NK-92 treated with Interleukin-12 subunit alpha and Interleukin-12 subunit beta, amount 100 ng/mL, for 24 hours (cell line): ENCODE measurements at regions not wholly inside any gene's neighbourhood (a gene's known extent, or its start where the extent isn't known, plus 50 kb on each side); places are given as distances from the start of the nearest gene placed in this dataset.
"Not testable (repeated sequence)": the region's sequence is repeated elsewhere in the genome, so short reads cannot be mapped to it uniquely, and the experiment has no call there.

Experiments
- DNase-seq: peaks from one replicate; lab custom pipeline; 2025; lab: John Stamatoyannopoulos, UW

DNA sequence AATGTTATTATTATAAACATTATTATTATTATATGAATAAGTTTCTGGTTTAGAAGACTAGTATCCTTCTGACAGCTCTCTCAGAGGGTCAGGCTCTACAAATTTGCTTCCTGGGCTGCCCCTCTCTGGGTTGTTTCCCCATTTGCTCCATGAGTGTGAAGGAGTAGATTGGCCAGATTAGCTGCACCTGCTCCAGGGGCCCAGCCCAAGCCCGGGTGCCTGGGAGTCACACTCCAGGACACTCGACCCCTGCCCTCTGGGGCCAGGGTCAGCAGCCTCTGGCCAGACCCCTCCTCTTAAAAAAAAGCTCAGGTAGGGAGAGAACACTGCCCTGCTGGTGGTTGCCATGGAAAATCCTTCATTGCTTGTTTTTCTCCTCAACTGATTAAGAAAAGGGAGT lies 169.0 kb upstream of the FOXD4L5 start:
- not testable (repeated sequence) for DNase-seq

DNA sequence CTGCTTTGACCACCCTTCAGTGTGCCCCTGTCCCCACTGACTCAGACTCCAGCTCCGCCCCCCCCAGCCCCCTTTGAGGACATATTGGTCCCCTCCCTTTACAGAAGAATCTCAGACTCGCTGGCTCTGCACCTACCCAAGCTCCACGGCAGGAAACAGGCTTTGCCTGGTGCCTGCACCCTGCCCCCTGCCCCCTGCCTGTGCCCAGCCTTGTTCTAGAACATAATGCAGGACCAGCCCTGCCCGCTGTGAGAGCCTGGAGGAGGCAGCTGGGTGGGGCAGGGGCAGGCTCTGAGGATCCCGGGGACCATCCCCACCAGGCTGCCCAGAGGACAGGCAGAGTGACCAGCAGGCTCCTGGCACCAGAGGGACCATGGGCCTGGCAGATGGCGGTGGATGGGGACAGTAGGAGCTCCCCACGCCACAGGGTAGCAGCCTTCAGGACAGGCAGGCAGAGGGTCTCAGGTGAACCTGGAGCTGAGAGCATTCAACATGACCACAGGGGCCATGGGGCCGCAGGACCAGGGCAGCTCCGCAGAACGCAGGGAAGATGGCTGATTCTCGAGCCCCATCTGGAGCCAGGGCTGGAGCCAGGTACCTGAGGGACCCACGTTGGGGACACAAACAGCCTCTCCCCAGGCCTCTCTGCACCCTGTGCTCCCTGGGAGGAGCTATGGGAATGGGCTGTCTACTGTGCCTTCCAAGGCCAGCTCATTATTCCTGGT lies 165.0 kb upstream of the FOXD4L5 start:
- not testable (repeated sequence) for DNase-seq

DNA sequence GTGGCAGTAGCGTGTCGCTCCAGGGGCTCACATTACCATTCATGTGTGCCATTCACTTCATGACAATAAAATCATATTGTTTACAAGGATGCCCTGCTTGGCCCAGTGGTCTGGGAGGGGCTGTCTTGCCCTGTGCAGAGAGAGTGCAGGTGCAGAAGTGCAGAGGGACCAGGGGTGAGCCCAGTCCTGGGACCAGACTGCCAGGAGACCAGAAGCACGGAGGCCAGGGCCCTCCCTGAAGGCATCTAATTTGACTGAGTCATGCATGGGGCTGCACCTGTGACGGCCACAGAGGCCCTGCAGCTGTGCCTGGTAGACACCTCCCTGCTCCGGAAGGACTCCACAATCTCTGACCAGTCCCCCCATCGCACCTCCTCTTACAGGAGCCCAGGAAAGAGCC lies 164.4 kb upstream of the FOXD4L5 start:
- no peak for DNase-seq

DNA sequence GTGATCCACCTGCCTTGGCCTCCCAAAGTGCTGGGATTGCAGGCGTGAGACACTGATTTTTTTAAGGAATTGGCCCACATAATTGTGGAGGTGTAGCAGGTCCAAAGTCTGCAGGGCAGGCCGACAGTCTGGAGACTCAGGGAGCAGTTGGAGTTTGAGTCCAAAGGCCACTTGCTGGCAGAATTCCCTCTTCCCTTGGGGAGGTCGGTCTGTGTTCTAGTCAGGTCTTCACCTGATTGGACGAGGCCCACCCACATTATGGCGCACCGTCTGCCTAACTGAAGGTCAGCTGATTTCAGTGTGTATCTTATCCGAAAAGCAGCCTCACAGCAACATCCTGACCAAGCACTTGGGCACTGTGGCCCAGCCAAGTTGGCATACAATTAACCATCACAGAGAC lies 162.1 kb upstream of the FOXD4L5 start:
- not testable (repeated sequence) for DNase-seq

- DNase-seq: not testable (repeated sequence)
These were observed 161.0 kb upstream of the FOXD4L5 start for GRCh38 chr9:65445991-65446390.

GRCh38 chr9:65444943-65445342 lies 159.9 kb upstream of the FOXD4L5 start:
- no peak for DNase-seq

- not testable (repeated sequence) for DNase-seq
These were observed 157.1 kb upstream of the FOXD4L5 start for GRCh38 chr9:65442116-65442515.

DNA sequence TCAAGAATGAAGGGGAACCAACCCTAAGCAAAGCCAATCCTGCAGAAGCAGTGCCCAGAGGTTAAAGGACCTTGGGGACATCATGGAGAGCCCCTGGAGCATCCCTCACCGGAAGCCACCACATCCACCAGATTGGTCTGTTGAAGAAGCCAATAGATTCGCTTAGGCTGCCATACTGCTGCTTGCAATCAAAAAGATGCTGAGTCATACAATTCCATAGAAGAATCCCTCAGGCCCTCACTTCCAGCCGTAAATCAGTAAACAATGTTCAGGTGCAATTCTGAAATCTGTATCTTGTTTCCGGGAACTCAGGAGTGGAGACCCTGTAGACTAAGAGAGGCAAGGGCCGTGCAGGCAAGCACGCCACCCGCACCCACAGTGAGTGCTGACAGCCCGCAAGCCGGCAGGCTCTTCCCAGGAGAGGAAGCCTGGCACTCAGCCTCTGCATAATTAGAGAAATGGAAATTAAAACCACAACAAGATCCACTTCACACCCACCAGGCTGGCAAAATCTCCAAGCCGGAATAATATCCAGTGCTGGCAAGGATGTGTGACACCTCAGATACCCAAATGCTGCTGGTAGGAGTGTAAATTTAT lies 156.4 kb upstream of the FOXD4L5 start:
- DNase-seq: not testable (repeated sequence)

- no peak for DNase-seq
These were observed 152.7 kb upstream of the FOXD4L5 start for GRCh38 chr9:65437724-65438123.

DNA sequence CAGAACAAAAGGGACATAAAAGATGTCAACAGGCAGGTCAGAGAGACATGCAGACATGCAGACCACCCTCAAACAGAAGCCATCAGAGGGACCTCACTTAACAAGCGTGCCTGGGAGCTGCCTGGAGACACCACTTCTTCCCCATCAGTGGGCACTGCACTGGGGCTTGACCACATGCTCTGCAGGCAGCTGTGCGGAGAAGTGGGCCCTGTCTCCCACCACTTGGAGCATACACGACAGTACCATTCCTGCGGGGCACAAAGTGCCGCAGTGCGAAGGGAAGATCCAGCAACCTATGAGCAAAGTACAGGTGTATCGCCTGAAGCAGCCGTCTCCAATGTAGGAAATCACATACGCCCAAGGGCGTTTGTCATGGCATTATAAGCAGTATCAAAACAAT lies 150.5 kb upstream of the FOXD4L5 start:
- DNase-seq: no peak

DNA sequence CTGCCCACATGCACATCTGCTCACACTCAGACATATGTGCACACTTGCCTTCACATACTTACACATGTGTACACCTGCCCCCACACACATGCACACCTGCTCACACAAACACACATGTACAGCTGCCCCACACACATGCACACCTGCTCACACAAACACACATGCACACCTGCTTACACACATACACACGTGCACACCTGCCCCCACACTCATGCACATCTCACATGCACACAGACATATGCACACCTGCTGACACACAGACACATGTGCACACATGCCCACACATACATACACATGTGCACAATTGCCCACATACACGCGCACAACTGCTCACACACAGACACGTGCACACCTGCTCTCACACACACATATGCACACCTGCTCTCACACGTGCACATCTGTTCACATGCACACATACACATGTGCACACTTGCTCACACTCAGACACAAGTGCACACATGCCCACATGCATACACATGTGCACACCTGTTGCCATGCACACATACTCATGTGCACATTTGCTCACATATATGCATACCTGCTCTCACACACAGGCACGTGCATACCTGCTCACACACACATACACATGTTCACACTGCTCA lies 147.8 kb upstream of the FOXD4L5 start:
- DNase-seq: no peak

DNA sequence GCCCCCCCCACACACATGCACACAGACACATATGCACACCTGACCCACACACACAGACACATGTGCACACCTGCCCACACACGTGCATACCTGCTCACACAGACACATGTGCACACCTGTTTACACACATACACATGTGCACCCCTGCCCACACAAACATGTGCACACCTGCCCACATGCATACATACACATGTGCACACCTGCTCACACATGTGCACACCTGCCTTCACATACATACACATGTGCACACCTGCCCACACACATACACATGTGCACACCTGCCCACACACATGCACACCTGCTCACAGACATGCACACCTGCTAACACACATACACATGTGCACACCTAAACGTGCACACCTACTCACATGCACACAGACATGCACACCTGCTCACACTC lies 147.0 kb upstream of the FOXD4L5 start:
- no peak for DNase-seq

DNA sequence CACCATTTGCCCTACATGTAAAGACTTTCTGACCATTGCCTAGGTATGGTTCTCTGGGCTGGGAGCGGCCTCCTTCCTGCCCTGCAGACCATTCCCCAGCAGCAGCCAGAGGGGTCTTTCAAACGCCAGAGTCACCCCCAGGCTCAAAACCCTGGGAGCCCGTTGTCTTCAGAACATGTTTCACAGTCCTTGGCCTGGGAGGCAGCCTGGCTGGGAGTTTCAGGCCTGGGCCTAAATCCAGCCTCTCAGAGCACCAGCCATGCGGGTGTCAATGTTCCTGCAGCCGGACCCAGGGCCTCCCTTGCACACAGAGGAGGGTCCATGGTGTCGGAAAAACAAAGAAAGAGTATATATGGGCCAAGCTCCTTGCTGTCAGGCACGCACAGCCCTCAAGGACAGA lies 145.2 kb upstream of the FOXD4L5 start:
- DNase-seq: no peak

- DNase-seq: not testable (repeated sequence)
These were observed 142.4 kb upstream of the FOXD4L5 start for GRCh38 chr9:65427361-65427760.

DNA sequence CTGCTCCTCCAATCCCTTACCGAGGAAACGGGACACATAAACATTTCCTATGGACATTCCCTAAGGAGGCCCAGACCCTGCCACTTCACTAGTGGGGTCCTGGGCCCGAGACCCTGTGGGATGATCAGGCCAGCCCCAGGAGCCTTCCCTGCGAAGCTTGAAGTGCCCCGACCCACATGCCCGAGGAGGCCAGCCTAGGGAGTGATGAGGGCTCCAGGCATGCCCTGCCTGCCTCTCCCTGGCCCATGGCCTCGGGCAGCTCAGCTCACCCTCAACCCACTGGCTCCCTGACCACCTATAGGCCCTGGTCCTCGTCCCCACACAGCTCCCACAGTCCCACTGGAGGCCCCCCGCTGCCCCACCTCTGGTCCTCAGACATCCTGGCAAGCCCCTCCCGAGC lies 141.8 kb upstream of the FOXD4L5 start:
- DNase-seq: not testable (repeated sequence)

DNA sequence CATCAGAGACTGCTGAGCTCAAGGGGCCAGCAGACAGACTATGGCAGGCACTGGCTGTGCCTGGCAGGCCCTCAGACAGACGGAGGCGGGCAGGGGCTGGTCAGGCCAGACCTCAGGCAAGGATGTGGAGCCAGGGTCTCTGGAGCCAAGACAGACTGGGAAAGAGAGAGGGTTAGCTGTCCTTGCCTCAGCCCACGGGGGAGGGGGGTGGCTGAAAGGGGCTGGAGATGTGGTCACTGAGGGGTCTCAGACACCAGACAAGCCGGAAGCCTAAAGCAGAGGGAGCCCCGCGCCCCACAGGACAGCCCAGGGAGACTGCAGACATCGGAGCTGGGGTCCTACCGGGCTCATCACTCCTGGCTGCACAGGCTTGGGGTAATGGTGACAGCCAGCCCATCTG lies 141.2 kb upstream of the FOXD4L5 start:
- no peak for DNase-seq

GRCh38 chr9:65425183-65425582 lies 140.2 kb upstream of the FOXD4L5 start:
- DNase-seq: not testable (repeated sequence)

- not testable (repeated sequence) for DNase-seq
These were observed 139.5 kb upstream of the FOXD4L5 start for GRCh38 chr9:65424437-65424984.

DNA sequence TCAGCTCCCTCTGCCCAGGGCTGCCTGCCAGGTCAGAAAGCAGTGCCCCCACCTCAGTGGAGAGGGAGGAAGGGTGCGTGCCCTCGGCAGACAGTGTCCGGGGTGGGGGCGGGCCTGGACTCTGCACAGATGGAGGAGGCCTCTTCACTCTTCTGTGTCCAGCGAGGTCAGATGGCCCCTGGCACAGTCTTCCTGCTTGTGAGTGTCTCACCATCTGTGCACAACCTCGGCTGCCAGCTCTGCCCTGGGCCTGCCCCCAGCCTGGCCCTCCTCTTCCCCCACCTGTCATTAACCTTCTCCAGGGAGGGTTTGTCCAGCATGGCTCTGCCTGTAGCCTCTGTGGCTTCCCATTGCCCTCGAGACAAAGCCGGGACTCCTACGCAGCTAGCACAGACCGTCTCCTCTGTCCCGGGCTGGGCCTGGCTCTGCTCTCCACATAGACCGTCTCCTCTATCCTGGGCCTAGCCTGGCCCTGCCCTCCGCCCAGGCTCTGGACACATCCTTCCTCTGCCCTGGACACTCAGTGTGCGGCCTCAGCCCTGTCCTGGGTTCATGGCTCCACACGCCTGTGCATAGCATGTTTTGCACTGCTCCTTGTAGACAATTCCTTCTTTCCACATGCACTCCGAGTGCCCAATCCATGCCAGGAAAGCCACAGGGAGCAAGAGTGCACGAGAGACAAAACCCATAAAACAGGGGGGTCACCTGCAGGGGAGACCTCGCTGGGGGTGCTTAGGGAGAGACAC lies 138.9 kb upstream of the FOXD4L5 start:
- not testable (repeated sequence) for DNase-seq

- not testable (repeated sequence) for DNase-seq
These were observed 138.1 kb upstream of the FOXD4L5 start for GRCh38 chr9:65422966-65423690.

DNA sequence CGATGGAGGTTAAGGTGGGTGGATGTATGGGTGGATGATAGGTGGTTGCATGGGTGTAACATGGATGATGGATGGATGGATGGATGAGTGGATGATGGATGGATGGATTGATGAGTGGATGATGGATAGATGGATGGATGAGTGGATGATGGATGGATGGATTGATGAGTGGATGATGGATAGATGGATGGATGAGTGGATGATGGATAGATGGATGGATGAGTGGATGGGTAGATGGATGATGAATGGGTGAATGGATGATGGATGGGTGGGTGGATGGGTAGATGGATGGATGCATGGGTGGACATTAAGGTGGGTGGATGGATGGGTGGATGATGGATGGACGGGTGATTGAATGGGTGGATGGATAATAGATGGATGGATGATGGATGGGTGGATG lies 136.5 kb upstream of the FOXD4L5 start:
- not testable (repeated sequence) for DNase-seq

GRCh38 chr9:65420771-65421170 lies 135.8 kb upstream of the FOXD4L5 start:
- no peak for DNase-seq
